ENCODE measurements at regions not wholly inside any gene's neighbourhood (a gene's known extent, or its start where the extent isn't known, plus 50 kb on each side); places are given as distances from the start of the nearest gene placed in this dataset.

DNA sequence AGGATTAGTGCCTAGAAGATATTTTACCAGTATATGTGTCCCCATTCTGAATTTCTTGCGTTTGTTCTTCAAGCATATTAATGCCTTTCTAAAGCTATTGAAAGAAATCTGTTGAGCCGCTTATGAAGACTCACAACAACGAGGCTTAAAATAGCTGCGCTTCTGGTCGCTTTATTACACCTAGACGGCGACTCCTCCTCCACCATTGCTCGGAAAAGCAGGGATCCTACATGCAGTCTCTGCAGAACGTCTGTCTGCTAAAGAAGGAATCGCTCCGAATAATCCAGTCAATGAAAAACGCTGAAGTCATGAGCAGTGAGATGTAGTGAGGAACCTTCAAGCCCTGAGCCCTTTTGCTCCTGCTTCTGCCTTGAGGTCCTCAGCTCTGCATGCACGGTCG, 94.8 kb upstream of the ZNF516 start:
- ATAC-seq (ENCODE audit: low read depth), result no peak
- H3K9ac ChIP-seq (ENCODE audit: low read depth, low read length), result no peak overlapping the region
- peaks cover 7% of the 10 kb centered on the region; the same call in 1 of the 2 replicates for H3K4me1 ChIP-seq (ENCODE audit: control insufficient read depth, insufficient read depth, low read length)
- H3K56ac ChIP-seq (ENCODE audit: extremely low read depth, insufficient read depth, low read length), result no peak overlapping the region
- no peak overlapping the region for H2BK120ac ChIP-seq (ENCODE audit: low read depth, low read length)
- no peak overlapping the region for H2BK15ac ChIP-seq (ENCODE audit: low read depth, low read length)
- no peak overlapping the region for H2AFZ ChIP-seq (replicated peaks; ENCODE audit: low read length, poor library complexity)
- H2BK5ac ChIP-seq (ENCODE audit: low read depth, low read length, poor library complexity, severe bottlenecking), result no peak overlapping the region
- H2AK5ac ChIP-seq (ENCODE audit: low read depth, low read length), result no peak overlapping the region
- H2BK20ac ChIP-seq (ENCODE audit: low read depth, low read length), result no peak overlapping the region
- no peak overlapping the region for H3K4ac ChIP-seq (ENCODE audit: low read depth, low read length)
- no peaks in the 10 kb centered on the region for H3K79me1 ChIP-seq (ENCODE audit: low read depth in 1 of 2, low read length in 2 of 2)
- H3K4me3 ChIP-seq (ENCODE audit: insufficient read depth, low read depth, low read length), result no peak overlapping the region
- TF ChIP-seq RAD21 (IDR thresholded peaks at IDR 0.05; ENCODE audit: low read length) (no peak), USF2 (IDR thresholded peaks at IDR 0.05; ENCODE audit: low read depth, low read length) (no peak), RFX5 (IDR thresholded peaks at IDR 0.05; ENCODE audit: low read depth, low read length) (no peak), CTCF (conservative IDR thresholded peaks at IDR 0.05; ENCODE audit: low read depth, low read length) (no peak), CHD1 (IDR thresholded peaks at IDR 0.05; ENCODE audit: low read depth, low read length) (no peak), MAFK (IDR thresholded peaks at IDR 0.05; ENCODE audit: low read depth, low read length) (no peak), MXI1 (IDR thresholded peaks at IDR 0.05; ENCODE audit: borderline replicate concordance, low read depth, low read length) (no peak), MAZ (IDR thresholded peaks at IDR 0.05; ENCODE audit: borderline replicate concordance, low read depth, low read length) (no peak), CEBPB (IDR thresholded peaks at IDR 0.05; ENCODE audit: low read depth, low read length) (no peak), RCOR1 (IDR thresholded peaks at IDR 0.05; ENCODE audit: insufficient replicate concordance, low read length) (no peak), BHLHE40 (IDR thresholded peaks at IDR 0.05; ENCODE audit: low read depth, low read length) (no peak), NFE2L2 (IDR thresholded peaks at IDR 0.05; ENCODE audit: low read depth, low read length) (no peak), POLR2A (IDR thresholded peaks at IDR 0.05; ENCODE audit: low read depth, low read length) (no peak), FOS (IDR thresholded peaks at IDR 0.05; ENCODE audit: low read depth, low read length) (no peak), ELK1 (IDR thresholded peaks at IDR 0.05; ENCODE audit: borderline replicate concordance, low read depth, low read length) (no peak), SMC3 (IDR thresholded peaks at IDR 0.05; ENCODE audit: low read depth, low read length) (no peak)
- in situ Hi-C loops (cut with MboI; ENCODE audit: low sequenced_read_pairs) (no loop called here), intact Hi-C loops (cut with micrococcal nuclease) (no loop called here), dilution Hi-C loops (cut with HindIII; ENCODE audit: low sequenced_read_pairs, unreplicated experiment) (no loop called here)
- no TSS peak for BruUV-seq (replicated peaks)
- no peak overlapping the region for H3K18ac ChIP-seq (ENCODE audit: low read depth, low read length)
- no peak overlapping the region for H3K27ac ChIP-seq (ENCODE audit: insufficient read depth, low read length)
- no peak overlapping the region for H4K91ac ChIP-seq (ENCODE audit: insufficient read depth, low read depth, low read length)
- H4K8ac ChIP-seq (ENCODE audit: low read depth in 2 of 2, low read length in 2 of 2), result no peak overlapping the region
- no peak overlapping the region for H2AK9ac ChIP-seq (replicated peaks; ENCODE audit: low read depth, low read length, poor library complexity)
- H3K23ac ChIP-seq (ENCODE audit: low read depth, low read length), result no peak overlapping the region
- H3K9me3 ChIP-seq (ENCODE audit: control insufficient read depth, insufficient read depth, low read length), result no peaks in the 10 kb centered on the region
- no peak overlapping the region for H3K4me2 ChIP-seq (ENCODE audit: low read depth, low read length)
- H4K5ac ChIP-seq (ENCODE audit: low read depth, low read length), result no peak overlapping the region
- ChIA-PET CTCF (interaction anchor here (1.0 kb wide), 1 partner anchor 24 kb away, joined by 5 read pairs; no protein-coding TSS in a partner anchor), POLR2A (ENCODE audit: unreplicated experiment) (no interaction called here)
- 84% methylated on average over 6 of the region's 14 CpGs; no CpG with 5 or more reads in 1 of the 2 experiments for WGBS, 2 experiments (ENCODE audit: extremely low coverage in 2 of 2, insufficient read length in 1 of 2)
- H3K36me3 ChIP-seq (ENCODE audit: control insufficient read depth, insufficient read depth, low read length), result no peaks in the 10 kb centered on the region
- no peak overlapping the region for H3K14ac ChIP-seq (replicated peaks; ENCODE audit: low read depth, low read length)
- peaks cover 2% of the 10 kb centered on the region; the same call in 1 of the 2 replicates for H3K27me3 ChIP-seq (ENCODE audit: control insufficient read depth, insufficient read depth, low read length)
- no peaks in the 10 kb centered on the region for H4K20me1 ChIP-seq (ENCODE audit: insufficient read depth, low read length)
- peaks cover 7% of the 10 kb centered on the region for H3K9me1 ChIP-seq (ENCODE audit: insufficient read depth, low read length)
- DNase-seq, result no peak

Data from IMR-90 (cell line).